ENCODE measurements at regions not wholly inside any gene's neighbourhood (a gene's known extent, or its start where the extent isn't known, plus 50 kb on each side); places are given as distances from the start of the nearest gene placed in this dataset.

GRCh38 chr6:141988954-141989705 lies 143.6 kb upstream of the GJE1 start:
- Histone ChIP-seq H3K4me3 (ENCODE audit: insufficient read depth, low read length, poor library complexity, severe bottlenecking) (no peak overlapping the region), H3K27me3 (ENCODE audit: low read length) (no peaks in the 10 kb centered on the region), H3K36me3 (ENCODE audit: low read length) (no peaks in the 10 kb centered on the region), H3K79me2 (ENCODE audit: insufficient read depth, low read length) (no peaks in the 10 kb centered on the region), H3K9ac (ENCODE audit: low read length) (no peak overlapping the region), H2AFZ (ENCODE audit: low read depth, low read length, severe bottlenecking) (no peak overlapping the region), H3K4me2 (ENCODE audit: low read depth, low read length, poor library complexity, severe bottlenecking) (no peak overlapping the region), H3K27ac (ENCODE audit: low read depth, low read length) (no peak overlapping the region), H4K20me1 (ENCODE audit: low read depth, low read length) (no peaks in the 10 kb centered on the region), H3F3A (ENCODE audit: insufficient read depth) (no peaks in the 10 kb centered on the region), H3K9me2 (replicated peaks; ENCODE audit: insufficient read depth, low read length) (no peaks in the 10 kb centered on the region), H3K9me3 (ENCODE audit: insufficient read depth, low read length) (no peaks in the 10 kb centered on the region)
- peak; percentile 63 for TF ChIP-seq CTCF (IDR thresholded peaks at IDR 0.05; ENCODE audit: insufficient read depth, low read length, poor library complexity, severe bottlenecking)
- no peak for TF ChIP-seq EZH2phosphoT487 (conservative IDR thresholded peaks at IDR 0.05; ENCODE audit: low read length)

DNA sequence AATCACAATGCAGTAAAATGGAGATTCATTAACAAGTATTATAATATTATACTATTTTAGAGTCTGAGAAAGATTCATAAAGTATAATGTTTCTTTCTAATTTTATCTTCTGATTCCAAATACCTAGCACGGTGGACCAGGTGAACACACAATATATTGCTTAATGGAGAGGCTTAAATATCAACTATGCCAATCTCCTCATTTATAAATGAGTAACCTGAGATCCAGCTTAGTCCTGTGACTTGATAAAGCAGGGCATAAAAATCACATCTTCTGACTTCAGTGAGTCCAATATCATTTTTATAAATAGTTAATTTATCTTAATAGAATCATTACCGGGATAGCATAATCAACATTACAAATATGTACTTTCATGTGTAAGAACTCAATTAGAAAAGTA lies 144.4 kb upstream of the GJE1 start:
- Histone ChIP-seq H4K20me1 (ENCODE audit: low read depth, low read length) (no peaks in the 10 kb centered on the region), H3F3A (ENCODE audit: insufficient read depth) (no peaks in the 10 kb centered on the region), H3K79me2 (ENCODE audit: insufficient read depth, low read length) (no peaks in the 10 kb centered on the region), H2AFZ (ENCODE audit: low read depth, low read length, severe bottlenecking) (no peak overlapping the region), H3K9me3 (ENCODE audit: insufficient read depth, low read length) (no peaks in the 10 kb centered on the region), H3K9me2 (replicated peaks; ENCODE audit: insufficient read depth, low read length) (no peaks in the 10 kb centered on the region), H3K27ac (ENCODE audit: low read depth, low read length) (no peak overlapping the region), H3K4me3 (ENCODE audit: insufficient read depth, low read length, poor library complexity, severe bottlenecking) (no peak overlapping the region), H3K27me3 (ENCODE audit: low read length) (no peaks in the 10 kb centered on the region), H3K9ac (ENCODE audit: low read length) (no peak overlapping the region), H3K4me2 (ENCODE audit: low read depth, low read length, poor library complexity, severe bottlenecking) (no peak overlapping the region), H3K36me3 (ENCODE audit: low read length) (no peaks in the 10 kb centered on the region)
- TF ChIP-seq CTCF (IDR thresholded peaks at IDR 0.05; ENCODE audit: insufficient read depth, low read length, poor library complexity, severe bottlenecking), result no peak

DNA sequence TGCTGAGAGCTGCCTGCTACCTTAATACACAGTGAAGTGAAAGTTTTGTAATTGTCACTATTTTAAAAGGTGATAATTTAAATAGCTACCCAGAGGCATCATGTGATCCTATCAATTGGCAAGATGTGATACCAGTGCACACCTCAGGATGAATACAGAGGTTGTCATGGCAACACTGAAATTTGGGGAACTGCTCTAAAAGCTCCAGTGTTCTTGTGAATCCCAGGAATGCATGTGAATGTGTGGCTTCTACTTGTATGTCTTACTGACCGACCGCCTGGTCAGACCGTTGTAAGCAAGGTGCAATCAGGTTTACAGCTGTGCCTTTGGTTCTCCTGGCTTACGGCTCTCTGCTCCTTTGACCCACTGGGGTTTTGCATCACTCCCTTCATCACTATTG lies 146.3 kb upstream of the GJE1 start:
- Histone ChIP-seq H3K36me3 (ENCODE audit: low read length) (no peaks in the 10 kb centered on the region), H3F3A (ENCODE audit: insufficient read depth) (no peaks in the 10 kb centered on the region), H3K4me3 (ENCODE audit: insufficient read depth, low read length, poor library complexity, severe bottlenecking) (no peak overlapping the region), H4K20me1 (ENCODE audit: low read depth, low read length) (no peaks in the 10 kb centered on the region), H3K27me3 (ENCODE audit: low read length) (no peaks in the 10 kb centered on the region), H3K9ac (ENCODE audit: low read length) (no peak overlapping the region), H3K27ac (ENCODE audit: low read depth, low read length) (no peak overlapping the region), H3K79me2 (ENCODE audit: insufficient read depth, low read length) (no peaks in the 10 kb centered on the region), H2AFZ (ENCODE audit: low read depth, low read length, severe bottlenecking) (no peak overlapping the region), H3K9me2 (replicated peaks; ENCODE audit: insufficient read depth, low read length) (no peaks in the 10 kb centered on the region), H3K4me2 (ENCODE audit: low read depth, low read length, poor library complexity, severe bottlenecking) (no peak overlapping the region), H3K9me3 (ENCODE audit: insufficient read depth, low read length) (no peaks in the 10 kb centered on the region)
- TF ChIP-seq EZH2phosphoT487 (conservative IDR thresholded peaks at IDR 0.05; ENCODE audit: low read length) (no peak), CTCF (IDR thresholded peaks at IDR 0.05; ENCODE audit: insufficient read depth, low read length, poor library complexity, severe bottlenecking) (no peak)
